ENCODE measurements at regions not wholly inside any gene's neighbourhood (a gene's known extent, or its start where the extent isn't known, plus 50 kb on each side); places are given as distances from the start of the nearest gene placed in this dataset.
A peak's percentile ranks its signal among the peaks of the same experiment; 100 is the strongest.

GRCh38 chr9:89885156-89885555 is 280.3 kb downstream of the GADD45G start:
- H3K27me3 Mint-ChIP-seq, result no peaks in the 10 kb centered on the region
- no peak overlapping the region for H3K27ac Mint-ChIP-seq
- H3K9me3 Mint-ChIP-seq, result no peaks in the 10 kb centered on the region
- no peaks in the 10 kb centered on the region for H3K36me3 Mint-ChIP-seq
- H3K4me3 Mint-ChIP-seq, result no peak overlapping the region
- no peaks in the 10 kb centered on the region for H3K4me1 Mint-ChIP-seq

GRCh38 chr9:89886281-89886700 is 281.5 kb downstream of the GADD45G start:
- Mint-ChIP-seq H3K4me1 (no peaks in the 10 kb centered on the region), H3K36me3 (no peaks in the 10 kb centered on the region), H3K9me3 (no peaks in the 10 kb centered on the region), H3K27ac (no peak overlapping the region), H3K27me3 (no peaks in the 10 kb centered on the region), H3K4me3 (no peak overlapping the region)

- Mint-ChIP-seq H3K4me3 (no peak overlapping the region), H3K27me3 (no peaks in the 10 kb centered on the region), H3K9me3 (no peaks in the 10 kb centered on the region), H3K36me3 (no peaks in the 10 kb centered on the region), H3K27ac (no peak overlapping the region), H3K4me1 (no peaks in the 10 kb centered on the region)
Measured at GRCh38 chr9:89887286-89887685, 282.5 kb downstream of the GADD45G start.

- Mint-ChIP-seq H3K4me1 (no peaks in the 10 kb centered on the region), H3K9me3 (no peaks in the 10 kb centered on the region), H3K27ac (no peak overlapping the region), H3K36me3 (no peaks in the 10 kb centered on the region), H3K4me3 (no peak overlapping the region), H3K27me3 (no peaks in the 10 kb centered on the region)
Measured at GRCh38 chr9:89888233-89888632, 283.4 kb downstream of the GADD45G start.

- H3K4me3 Mint-ChIP-seq, result no peak overlapping the region
- no peaks in the 10 kb centered on the region for H3K27me3 Mint-ChIP-seq
- H3K9me3 Mint-ChIP-seq, result no peaks in the 10 kb centered on the region
- H3K36me3 Mint-ChIP-seq, result no peaks in the 10 kb centered on the region
- H3K27ac Mint-ChIP-seq, result no peak overlapping the region
- H3K4me1 Mint-ChIP-seq, result no peaks in the 10 kb centered on the region
Measured at GRCh38 chr9:89888677-89889076, 283.9 kb downstream of the GADD45G start.

GRCh38 chr9:89889865-89890264 is 285.1 kb downstream of the GADD45G start:
- no peaks in the 10 kb centered on the region for H3K9me3 Mint-ChIP-seq
- no peak overlapping the region for H3K27ac Mint-ChIP-seq
- no peaks in the 10 kb centered on the region for H3K27me3 Mint-ChIP-seq
- H3K4me1 Mint-ChIP-seq, result no peaks in the 10 kb centered on the region
- H3K4me3 Mint-ChIP-seq, result no peak overlapping the region
- no peaks in the 10 kb centered on the region for H3K36me3 Mint-ChIP-seq

GRCh38 chr9:89890326-89890980 is 285.6 kb downstream of the GADD45G start:
- Mint-ChIP-seq H3K4me1 (no peaks in the 10 kb centered on the region), H3K27me3 (no peaks in the 10 kb centered on the region), H3K4me3 (no peak overlapping the region), H3K36me3 (no peaks in the 10 kb centered on the region), H3K27ac (no peak overlapping the region), H3K9me3 (no peaks in the 10 kb centered on the region)

- Mint-ChIP-seq H3K27ac (peak overlapping the region; percentile 1), H3K27me3 (no peaks in the 10 kb centered on the region), H3K9me3 (no peaks in the 10 kb centered on the region), H3K36me3 (no peaks in the 10 kb centered on the region), H3K4me1 (no peaks in the 10 kb centered on the region), H3K4me3 (no peak overlapping the region)
Measured at GRCh38 chr9:89891221-89891590, 286.4 kb downstream of the GADD45G start.

GRCh38 chr9:89891591-89892304 is 286.9 kb downstream of the GADD45G start:
- Mint-ChIP-seq H3K36me3 (no peaks in the 10 kb centered on the region), H3K27me3 (no peaks in the 10 kb centered on the region), H3K4me3 (no peak overlapping the region), H3K9me3 (no peaks in the 10 kb centered on the region), H3K4me1 (no peaks in the 10 kb centered on the region), H3K27ac (no peak overlapping the region)

GRCh38 chr9:89892920-89893319 is 288.1 kb downstream of the GADD45G start:
- no peak overlapping the region for H3K27ac Mint-ChIP-seq
- H3K4me1 Mint-ChIP-seq, result no peaks in the 10 kb centered on the region
- no peaks in the 10 kb centered on the region for H3K27me3 Mint-ChIP-seq
- H3K9me3 Mint-ChIP-seq, result no peaks in the 10 kb centered on the region
- no peaks in the 10 kb centered on the region for H3K36me3 Mint-ChIP-seq
- H3K4me3 Mint-ChIP-seq, result no peak overlapping the region

- Mint-ChIP-seq H3K9me3 (no peaks in the 10 kb centered on the region), H3K36me3 (no peaks in the 10 kb centered on the region), H3K4me1 (no peaks in the 10 kb centered on the region), H3K4me3 (no peak overlapping the region), H3K27me3 (no peaks in the 10 kb centered on the region), H3K27ac (no peak overlapping the region)
Measured at GRCh38 chr9:89893886-89894285, 289.1 kb downstream of the GADD45G start.

- H3K36me3 Mint-ChIP-seq, result no peaks in the 10 kb centered on the region
- peaks cover 4% of the 10 kb centered on the region for H3K27me3 Mint-ChIP-seq
- H3K4me1 Mint-ChIP-seq, result no peaks in the 10 kb centered on the region
- no peak overlapping the region for H3K4me3 Mint-ChIP-seq
- H3K27ac Mint-ChIP-seq, result no peak overlapping the region
- no peaks in the 10 kb centered on the region for H3K9me3 Mint-ChIP-seq
Measured at GRCh38 chr9:89896806-89897340, 292.1 kb downstream of the GADD45G start.

- Mint-ChIP-seq H3K4me3 (no peak overlapping the region), H3K27me3 (peaks cover 4% of the 10 kb centered on the region), H3K9me3 (no peaks in the 10 kb centered on the region), H3K27ac (no peak overlapping the region), H3K4me1 (no peaks in the 10 kb centered on the region), H3K36me3 (no peaks in the 10 kb centered on the region)
Measured at GRCh38 chr9:89899573-89899972, 294.8 kb downstream of the GADD45G start.

GRCh38 chr9:89901920-89902319 is 297.1 kb downstream of the GADD45G start:
- Mint-ChIP-seq H3K27me3 (peaks cover 4% of the 10 kb centered on the region), H3K4me1 (no peaks in the 10 kb centered on the region), H3K27ac (no peak overlapping the region), H3K4me3 (no peak overlapping the region), H3K36me3 (no peaks in the 10 kb centered on the region), H3K9me3 (no peaks in the 10 kb centered on the region)

GRCh38 chr9:89902450-89903140 is 297.8 kb downstream of the GADD45G start:
- H3K27me3 Mint-ChIP-seq, result peaks cover 4% of the 10 kb centered on the region
- no peak overlapping the region for H3K4me3 Mint-ChIP-seq
- H3K36me3 Mint-ChIP-seq, result no peaks in the 10 kb centered on the region
- no peaks in the 10 kb centered on the region for H3K4me1 Mint-ChIP-seq
- no peak overlapping the region for H3K27ac Mint-ChIP-seq
- H3K9me3 Mint-ChIP-seq, result no peaks in the 10 kb centered on the region

GRCh38 chr9:89903141-89903475 is 298.3 kb downstream of the GADD45G start:
- peaks cover 4% of the 10 kb centered on the region for H3K27me3 Mint-ChIP-seq
- H3K27ac Mint-ChIP-seq, result no peak overlapping the region
- H3K4me3 Mint-ChIP-seq, result no peak overlapping the region
- no peaks in the 10 kb centered on the region for H3K4me1 Mint-ChIP-seq
- H3K9me3 Mint-ChIP-seq, result no peaks in the 10 kb centered on the region
- no peaks in the 10 kb centered on the region for H3K36me3 Mint-ChIP-seq

Measured in activated naive CD4-positive, alpha-beta T cell treated with anti-CD3 and anti-CD28 coated beads, Interleukin-2, amount 50 U/mL, for 24 hours (primary cell).